ENCODE measurements at regions not wholly inside any gene's neighbourhood (a gene's known extent, or its start where the extent isn't known, plus 50 kb on each side); places are given as distances from the start of the nearest gene placed in this dataset.

DNA sequence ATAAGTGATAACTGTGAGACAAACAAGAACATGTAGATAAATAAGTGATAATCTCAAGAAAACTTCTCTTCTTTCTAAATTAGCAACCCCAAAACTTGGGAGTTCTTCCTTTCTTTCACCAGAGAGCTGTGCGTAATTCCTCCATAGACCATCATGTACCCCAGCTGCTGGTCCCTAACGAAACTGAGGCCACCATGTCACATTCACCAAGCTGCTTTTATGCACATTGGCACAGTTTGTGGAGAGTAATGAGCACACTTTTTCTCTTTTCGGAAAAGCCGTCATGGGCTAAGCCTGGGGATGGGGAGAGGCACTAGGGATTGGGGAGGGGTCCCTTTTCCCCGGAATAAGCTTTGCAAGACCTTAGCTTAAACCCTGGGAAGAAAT lies 561.4 kb downstream of the BNC2 start:
- DNase-seq (ENCODE audit: low read depth), result no peak
- H3K4me3 ChIP-seq (ENCODE audit: low read depth, low read length), result no peak overlapping the region
- TF ChIP-seq, protein P1, sequence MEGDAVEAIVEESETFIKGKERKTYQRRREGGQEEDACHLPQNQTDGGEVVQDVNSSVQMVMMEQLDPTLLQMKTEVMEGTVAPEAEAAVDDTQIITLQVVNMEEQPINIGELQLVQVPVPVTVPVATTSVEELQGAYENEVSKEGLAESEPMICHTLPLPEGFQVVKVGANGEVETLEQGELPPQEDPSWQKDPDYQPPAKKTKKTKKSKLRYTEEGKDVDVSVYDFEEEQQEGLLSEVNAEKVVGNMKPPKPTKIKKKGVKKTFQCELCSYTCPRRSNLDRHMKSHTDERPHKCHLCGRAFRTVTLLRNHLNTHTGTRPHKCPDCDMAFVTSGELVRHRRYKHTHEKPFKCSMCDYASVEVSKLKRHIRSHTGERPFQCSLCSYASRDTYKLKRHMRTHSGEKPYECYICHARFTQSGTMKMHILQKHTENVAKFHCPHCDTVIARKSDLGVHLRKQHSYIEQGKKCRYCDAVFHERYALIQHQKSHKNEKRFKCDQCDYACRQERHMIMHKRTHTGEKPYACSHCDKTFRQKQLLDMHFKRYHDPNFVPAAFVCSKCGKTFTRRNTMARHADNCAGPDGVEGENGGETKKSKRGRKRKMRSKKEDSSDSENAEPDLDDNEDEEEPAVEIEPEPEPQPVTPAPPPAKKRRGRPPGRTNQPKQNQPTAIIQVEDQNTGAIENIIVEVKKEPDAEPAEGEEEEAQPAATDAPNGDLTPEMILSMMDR (IDR thresholded peaks at IDR 0.05; ENCODE audit: control insufficient read depth, extremely low read depth, insufficient read depth), result no peak

DNA sequence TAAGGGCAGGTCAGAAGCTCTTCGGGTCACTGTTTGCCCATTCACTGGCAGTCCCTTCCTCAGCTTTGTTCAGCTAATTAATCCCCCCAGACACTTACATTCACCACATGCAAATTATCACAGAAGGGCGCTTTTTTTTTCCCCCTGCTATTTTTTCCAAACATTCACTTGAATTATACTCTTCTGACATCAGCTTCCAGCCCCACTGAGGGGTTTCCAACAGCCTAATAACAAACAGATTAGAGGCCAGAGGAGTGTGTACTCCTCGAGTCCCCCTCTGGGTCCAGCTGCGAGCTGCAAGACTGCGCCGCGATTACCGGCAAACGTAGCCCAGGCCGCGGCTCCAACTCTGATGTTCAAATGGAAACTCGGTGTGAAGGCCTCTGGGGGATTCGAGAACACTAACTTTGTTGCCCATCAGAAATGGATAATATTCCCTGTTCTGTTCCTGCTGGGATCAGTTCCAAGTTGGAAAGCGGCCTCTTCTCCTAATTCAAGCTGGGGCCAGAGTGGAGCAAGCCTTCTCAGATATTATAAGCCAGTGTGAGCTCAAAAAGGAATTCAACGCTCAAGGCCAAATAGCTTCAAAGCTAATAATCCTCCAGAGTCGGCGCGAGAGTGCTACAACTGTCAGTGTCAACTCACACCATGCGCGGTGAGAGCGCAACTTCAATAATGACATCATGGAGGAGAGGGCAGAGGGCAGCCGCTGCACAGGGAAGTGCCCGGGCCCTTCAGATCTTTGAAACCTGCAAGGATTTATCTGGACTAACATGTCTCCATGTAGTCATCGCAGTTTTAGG lies 560.8 kb downstream of the BNC2 start:
- TF ChIP-seq, protein P1 (IDR thresholded peaks at IDR 0.05; ENCODE audit: control insufficient read depth, extremely low read depth, insufficient read depth), result no peak
- no peak for DNase-seq (ENCODE audit: low read depth)
- no peak overlapping the region for H3K4me3 ChIP-seq (ENCODE audit: low read depth, low read length)

DNA sequence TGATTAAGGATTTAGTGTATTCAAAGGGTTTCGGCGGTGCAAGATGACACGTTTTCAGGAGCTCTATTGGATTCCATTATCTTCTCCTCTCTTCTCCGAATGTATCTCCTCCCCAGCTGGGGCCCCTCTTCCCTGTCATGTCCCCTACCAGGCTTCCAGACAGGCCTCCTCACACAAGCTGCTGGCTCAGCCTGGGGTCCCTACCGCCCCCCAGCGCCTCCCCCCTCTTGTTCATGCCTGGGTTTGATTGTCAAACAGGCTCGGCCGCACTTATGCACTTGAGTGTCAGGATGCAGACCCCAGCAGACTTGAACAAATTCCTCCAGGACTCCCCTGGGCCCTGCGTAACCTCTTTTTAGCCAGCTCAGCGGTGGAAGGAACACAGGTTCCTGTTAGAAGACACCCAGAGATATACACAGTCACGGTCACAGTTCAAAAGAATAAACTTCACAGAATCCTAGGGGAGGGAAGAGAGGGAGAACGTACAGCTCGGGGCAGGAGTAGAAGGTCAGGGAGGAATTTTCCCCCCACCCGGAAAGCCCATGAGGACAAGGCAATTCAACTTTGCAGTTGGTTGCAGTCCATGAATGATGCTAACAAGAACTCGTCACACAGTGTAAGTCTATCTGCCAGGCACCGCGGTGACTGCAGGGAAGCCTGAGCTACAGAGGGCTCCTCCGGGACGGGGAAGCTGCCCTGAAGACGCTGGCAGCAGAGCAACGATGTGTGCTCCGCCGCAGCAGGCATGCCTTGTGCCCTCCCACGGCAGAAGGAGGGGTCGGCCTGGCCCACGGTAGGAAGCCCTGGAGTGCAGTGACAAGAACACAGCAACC lies 560.0 kb downstream of the BNC2 start:
- H3K4me3 ChIP-seq (ENCODE audit: low read depth, low read length), result no peak overlapping the region
- DNase-seq (ENCODE audit: low read depth), result no peak
- TF ChIP-seq, protein P1 (IDR thresholded peaks at IDR 0.05; ENCODE audit: control insufficient read depth, extremely low read depth, insufficient read depth), result no peak

DNA sequence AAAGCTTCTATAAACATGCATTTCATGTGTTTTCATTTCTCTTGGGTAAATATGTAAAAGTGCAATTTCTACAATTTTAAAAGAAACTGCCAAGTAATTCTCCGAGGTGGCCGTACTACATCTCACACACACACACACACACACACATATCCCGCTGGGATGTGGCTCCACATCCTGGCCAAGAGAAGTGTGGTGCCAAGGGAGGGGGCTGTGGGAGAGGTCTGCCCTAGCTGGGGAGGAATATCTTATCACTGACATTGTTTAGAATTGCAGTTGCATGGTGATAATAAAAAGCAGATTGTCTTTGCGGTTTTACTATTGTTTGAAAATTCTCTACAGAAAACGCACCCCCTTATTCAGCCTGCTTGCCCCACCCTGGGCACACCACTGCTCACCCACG lies 558.4 kb downstream of the BNC2 start:
- TF ChIP-seq, protein P1 (IDR thresholded peaks at IDR 0.05; ENCODE audit: control insufficient read depth, extremely low read depth, insufficient read depth), result no peak
- DNase-seq (ENCODE audit: low read depth), result no peak

DNA sequence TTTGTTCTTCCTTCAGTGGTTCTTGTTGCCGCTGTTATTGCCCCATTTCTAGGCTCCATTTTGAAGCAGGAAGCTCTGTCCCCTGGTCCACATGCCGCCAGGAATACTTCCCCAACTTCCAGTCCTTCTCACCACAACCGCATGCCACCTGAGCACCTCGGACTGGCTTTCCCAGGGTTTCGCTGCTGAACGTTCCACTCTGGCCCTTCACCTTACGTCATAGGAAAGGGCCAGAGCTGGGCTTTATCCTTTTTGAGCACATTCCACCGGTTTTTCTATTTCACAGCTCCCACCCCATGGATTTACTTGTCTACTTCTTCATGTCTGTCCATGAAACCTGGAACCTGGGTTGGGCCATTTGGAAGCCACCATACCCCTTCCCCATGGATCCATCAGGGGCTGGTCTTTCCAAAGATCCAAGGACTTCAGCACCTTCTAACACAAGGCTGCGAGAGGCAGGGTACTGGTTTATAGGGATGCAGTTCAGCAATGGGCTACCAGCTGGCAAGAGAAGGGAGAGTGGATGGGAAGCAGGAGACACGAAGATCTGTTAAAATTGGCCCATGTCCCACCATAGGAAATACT lies 557.4 kb downstream of the BNC2 start:
- H3K4me3 ChIP-seq (ENCODE audit: low read depth, low read length), result no peak overlapping the region
- TF ChIP-seq, protein P1 (IDR thresholded peaks at IDR 0.05; ENCODE audit: control insufficient read depth, extremely low read depth, insufficient read depth), result no peak
- DNase-seq (ENCODE audit: low read depth), result no peak

More for the DNA sequence above, 558.4 kb downstream of the BNC2 start:
- no peak overlapping the region for H3K4me3 ChIP-seq (ENCODE audit: low read depth, low read length)

DNA sequence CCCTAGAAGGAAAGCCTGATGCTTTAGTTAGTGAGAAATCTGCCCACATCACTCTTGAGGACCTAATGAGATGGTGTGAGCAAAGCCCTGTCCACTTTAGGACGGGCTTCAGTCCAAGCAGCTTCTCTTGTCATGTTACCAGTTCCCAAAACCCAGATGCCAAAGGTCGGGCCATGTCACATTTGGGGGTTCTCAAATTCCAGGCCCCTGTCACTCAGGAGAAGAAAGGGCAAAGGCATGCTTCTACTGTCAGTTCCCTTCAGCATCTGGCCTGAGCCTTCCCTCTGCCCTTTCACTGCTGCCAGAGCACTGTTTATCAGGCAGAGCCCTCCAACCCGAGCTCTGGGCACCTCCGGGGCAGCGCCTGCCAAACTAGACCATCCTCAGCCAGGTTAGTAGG lies 556.0 kb downstream of the BNC2 start:
- H3K4me3 ChIP-seq (ENCODE audit: low read depth, low read length), result no peak overlapping the region
- TF ChIP-seq, protein P1 (IDR thresholded peaks at IDR 0.05; ENCODE audit: control insufficient read depth, extremely low read depth, insufficient read depth), result no peak
- no peak for DNase-seq (ENCODE audit: low read depth)
